GM20000 (cell line): ENCODE measurements at regions not wholly inside any gene's neighbourhood (a gene's known extent, or its start where the extent isn't known, plus 50 kb on each side); places are given as distances from the start of the nearest gene placed in this dataset.

Source experiments
- DNase-seq: peaks from one replicate; pipeline ENCODE4 v3.0.0; 2012; ENCODE audit warnings: low spot score
- CTCF ChIP-seq: IDR thresholded peaks from 2 replicates; pipeline ENCODE4 v1.5.1; 2012; ENCODE audit warnings: mild to moderate bottlenecking, control low read depth; ENCODE audit errors: extremely low read depth, missing control alignments

GRCh38 chr3:170751899-170752293 lies 118.1 kb downstream of the RPL22L1 start:
- DNase-seq: no peak
- TF ChIP-seq CTCF: no peak

- TF ChIP-seq CTCF: no peak
- no peak for DNase-seq
These were observed 118.7 kb downstream of the RPL22L1 start for GRCh38 chr3:170751083-170751898.

- TF ChIP-seq CTCF: no peak
- DNase-seq: no peak
These were observed 119.5 kb downstream of the RPL22L1 start for GRCh38 chr3:170750478-170750830.

- no peak for TF ChIP-seq CTCF
- no peak for DNase-seq
These were observed 120.1 kb downstream of the RPL22L1 start for GRCh38 chr3:170749765-170750477.

- no peak for DNase-seq
- no peak for TF ChIP-seq CTCF
These were observed 120.8 kb downstream of the RPL22L1 start for GRCh38 chr3:170749185-170749584.

- no peak for TF ChIP-seq CTCF
- DNase-seq: no peak
These were observed 123.6 kb downstream of the RPL22L1 start for GRCh38 chr3:170746175-170746942.

GRCh38 chr3:170745211-170745718 lies 124.7 kb downstream of the RPL22L1 start:
- no peak for DNase-seq
- no peak for TF ChIP-seq CTCF
